CD1c-positive myeloid dendritic cell (primary cell): ENCODE measurements at regions not wholly inside any gene's neighbourhood (a gene's known extent, or its start where the extent isn't known, plus 50 kb on each side); places are given as distances from the start of the nearest gene placed in this dataset.
"Not testable (repeated sequence)": the region's sequence is repeated elsewhere in the genome, so short reads cannot be mapped to it uniquely, and the experiment has no call there.

Source experiments
- DNase-seq: peaks from one replicate; pipeline ENCODE4 v3.0.0-alpha.2; 2016; ENCODE audit errors: extremely low spot score

GRCh38 chr1:207243442-207244408 lies 77.8 kb upstream of the CD55 start:
- DNase-seq = no peak

GRCh38 chr1:207244409-207244801 lies 77.1 kb upstream of the CD55 start:
- DNase-seq = no peak

GRCh38 chr1:207245124-207245523 lies 76.4 kb upstream of the CD55 start:
- no peak for DNase-seq

- DNase-seq = peak; percentile 81
These were observed 72.8 kb upstream of the CD55 start for GRCh38 chr1:207248544-207249198.

GRCh38 chr1:207250431-207250830 lies 71.0 kb upstream of the CD55 start:
- DNase-seq = no peak

- DNase-seq = no peak
These were observed 70.4 kb upstream of the CD55 start for GRCh38 chr1:207251066-207251465.

GRCh38 chr1:207256869-207257268 lies 64.6 kb upstream of the CD55 start:
- no peak for DNase-seq

GRCh38 chr1:207259391-207259790 lies 62.1 kb upstream of the CD55 start:
- peak; percentile 20 for DNase-seq

GRCh38 chr1:207261971-207262370 lies 59.5 kb upstream of the CD55 start:
- no peak for DNase-seq

GRCh38 chr1:207262891-207263290 lies 58.6 kb upstream of the CD55 start:
- DNase-seq = not testable (repeated sequence)

- no peak for DNase-seq
These were observed 56.7 kb upstream of the CD55 start for GRCh38 chr1:207264663-207265252.

GRCh38 chr1:207268337-207268736 lies 53.1 kb upstream of the CD55 start:
- no peak for DNase-seq

GRCh38 chr1:207268753-207269511 lies 52.5 kb upstream of the CD55 start:
- no peak for DNase-seq
